Mononuclear cell (primary cell): ENCODE measurements at regions not wholly inside any gene's neighbourhood (a gene's known extent, or its start where the extent isn't known, plus 50 kb on each side); places are given as distances from the start of the nearest gene placed in this dataset.
"Not testable (repeated sequence)": the region's sequence is repeated elsewhere in the genome, so short reads cannot be mapped to it uniquely, and the experiment has no call there.

Experiments
- H3K27me3 ChIP-seq: 2 replicates; pipeline ENCODE4 v1.6.0; 2011; ENCODE audit warnings: low read length, control low read depth; ENCODE audit not compliant: insufficient read depth
- H3K4me1 ChIP-seq: 2 replicates; pipeline ENCODE4 v1.5.1; 2011; ENCODE audit warnings: mild to moderate bottlenecking, low read length, control low read depth; ENCODE audit not compliant: insufficient read depth
- H3K4me3 ChIP-seq: 2 replicates; pipeline ENCODE4 v1.5.1; 2011; ENCODE audit warnings: mild to moderate bottlenecking, low read length, moderate library complexity
- H3K9me3 ChIP-seq: 2 replicates; pipeline ENCODE4 v1.5.1; 2011; ENCODE audit warnings: low read depth, mild to moderate bottlenecking, control low read depth, low read length

GRCh38 chr21:28877318-28877884 lies 115.3 kb downstream of the LTN1 start:
- Histone ChIP-seq H3K9me3 (no peaks in the 10 kb centered on the region), H3K4me3 (no peak overlapping the region), H3K4me1 (no peaks in the 10 kb centered on the region), H3K27me3 (no peaks in the 10 kb centered on the region)

GRCh38 chr21:28875078-28875477 lies 117.6 kb downstream of the LTN1 start:
- Histone ChIP-seq H3K9me3 (no peaks in the 10 kb centered on the region), H3K27me3 (no peaks in the 10 kb centered on the region), H3K4me1 (no peaks in the 10 kb centered on the region), H3K4me3 (no peak overlapping the region)

- Histone ChIP-seq H3K4me1 (no peaks in the 10 kb centered on the region), H3K4me3 (no peak overlapping the region), H3K9me3 (no peaks in the 10 kb centered on the region), H3K27me3 (no peaks in the 10 kb centered on the region)
Measured at GRCh38 chr21:28872218-28872617, 120.5 kb downstream of the LTN1 start.

GRCh38 chr21:28871388-28872010 lies 121.2 kb downstream of the LTN1 start:
- Histone ChIP-seq H3K4me1 (no peaks in the 10 kb centered on the region), H3K4me3 (no peak overlapping the region), H3K27me3 (no peaks in the 10 kb centered on the region), H3K9me3 (no peaks in the 10 kb centered on the region)

- no peaks in the 10 kb centered on the region for H3K9me3 ChIP-seq
- H3K4me1 ChIP-seq = no peaks in the 10 kb centered on the region
- no peak overlapping the region for H3K4me3 ChIP-seq
- no peaks in the 10 kb centered on the region for H3K27me3 ChIP-seq
Measured at GRCh38 chr21:28867401-28867800, 125.3 kb downstream of the LTN1 start.

DNA sequence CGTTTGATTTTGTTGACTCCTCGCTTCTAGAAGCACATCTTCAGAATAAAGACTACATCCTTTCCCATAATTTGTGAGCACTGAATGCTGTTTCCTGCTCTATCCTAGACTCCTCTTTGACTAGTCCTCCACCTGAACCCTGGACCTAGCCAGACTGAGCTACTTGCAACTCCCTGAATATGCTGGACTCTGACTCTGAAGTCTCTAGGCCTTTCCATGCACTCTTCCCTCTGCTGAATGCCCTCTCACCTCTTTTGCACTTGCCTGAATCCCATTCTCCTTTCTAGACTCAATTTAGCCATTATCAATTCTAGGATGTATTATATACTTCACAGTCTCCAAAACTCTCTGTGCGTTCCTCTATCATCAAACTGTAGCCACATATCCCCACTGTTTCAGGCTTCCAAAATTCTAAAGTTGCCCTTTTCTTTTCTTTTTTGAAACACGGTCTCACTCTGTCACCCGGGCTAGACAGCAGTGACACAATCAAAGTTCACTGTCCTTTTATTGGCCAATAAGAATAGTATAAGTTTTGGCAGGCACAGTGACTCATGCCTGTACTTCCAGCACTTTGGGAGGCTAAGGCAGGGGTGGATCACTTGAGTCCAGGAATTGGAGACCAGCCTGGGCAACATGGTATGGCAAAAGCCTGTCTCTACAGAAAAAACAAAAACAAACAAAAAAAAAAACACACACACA lies 127.0 kb downstream of the LTN1 start:
- H3K9me3 ChIP-seq = no peaks in the 10 kb centered on the region
- H3K4me3 ChIP-seq = no peak overlapping the region
- no peaks in the 10 kb centered on the region for H3K4me1 ChIP-seq
- no peaks in the 10 kb centered on the region for H3K27me3 ChIP-seq

DNA sequence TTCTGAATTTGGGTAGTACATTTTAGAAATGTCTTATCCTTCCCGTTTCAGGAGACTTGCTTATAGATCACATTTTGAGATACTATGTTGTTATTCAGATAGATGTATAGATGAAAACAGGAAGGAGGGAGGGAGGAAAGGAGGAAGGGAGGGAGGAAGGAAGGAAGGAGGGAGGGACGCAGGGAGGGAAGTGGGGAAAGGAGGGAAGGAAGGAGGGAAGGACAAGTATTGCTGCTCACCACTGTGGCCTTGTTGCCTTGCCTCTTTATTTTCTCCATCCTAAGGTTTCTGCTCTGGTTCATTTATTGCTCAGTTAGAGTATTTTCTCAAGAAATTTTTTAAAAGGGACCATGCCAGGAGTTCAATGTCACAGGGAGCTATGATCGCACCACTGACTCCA lies 134.3 kb downstream of the LTN1 start:
- Histone ChIP-seq H3K4me1 (no peaks in the 10 kb centered on the region), H3K4me3 (no peak overlapping the region), H3K27me3 (no peaks in the 10 kb centered on the region), H3K9me3 (no peaks in the 10 kb centered on the region)

DNA sequence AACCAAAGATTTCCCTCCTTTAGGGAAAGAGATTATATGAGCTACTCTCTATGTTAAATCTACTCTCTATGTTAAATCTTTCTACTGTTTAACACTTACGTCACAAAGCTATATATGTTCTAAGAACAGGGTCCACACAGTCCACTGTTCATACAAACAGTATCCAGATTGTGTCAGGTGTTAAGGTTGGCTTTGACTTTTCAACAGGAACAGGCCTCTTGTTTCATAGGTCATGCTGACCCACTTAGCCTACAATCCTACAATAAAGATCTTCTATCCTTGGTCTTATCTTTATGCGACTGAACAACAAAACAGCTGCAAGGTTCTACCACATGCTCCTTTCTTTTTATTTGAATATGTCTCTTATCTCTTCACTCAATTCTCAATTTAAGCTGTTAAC lies 134.9 kb downstream of the LTN1 start:
- no peaks in the 10 kb centered on the region for H3K4me1 ChIP-seq
- H3K27me3 ChIP-seq = no peaks in the 10 kb centered on the region
- H3K9me3 ChIP-seq = no peaks in the 10 kb centered on the region
- H3K4me3 ChIP-seq = no peak overlapping the region

GRCh38 chr21:28856588-28857250 lies 136.0 kb downstream of the LTN1 start:
- no peaks in the 10 kb centered on the region for H3K27me3 ChIP-seq
- H3K9me3 ChIP-seq = no peaks in the 10 kb centered on the region
- H3K4me1 ChIP-seq = no peaks in the 10 kb centered on the region
- no peak overlapping the region for H3K4me3 ChIP-seq

GRCh38 chr21:28852706-28853105 lies 140.0 kb downstream of the LTN1 start:
- Histone ChIP-seq H3K4me3 (no peak overlapping the region), H3K4me1 (no peaks in the 10 kb centered on the region), H3K9me3 (no peaks in the 10 kb centered on the region), H3K27me3 (no peaks in the 10 kb centered on the region)

GRCh38 chr21:28851645-28852044 lies 141.0 kb downstream of the LTN1 start:
- Histone ChIP-seq H3K27me3 (no peaks in the 10 kb centered on the region), H3K4me3 (no peak overlapping the region), H3K4me1 (no peaks in the 10 kb centered on the region), H3K9me3 (no peaks in the 10 kb centered on the region)

- not testable (repeated sequence) for H3K9me3 ChIP-seq, H3K27me3 ChIP-seq, H3K4me3 ChIP-seq
- H3K4me1 ChIP-seq = peaks cover 13% of the 10 kb centered on the region
Measured at GRCh38 chr21:28839237-28839636, 153.4 kb downstream of the LTN1 start.

DNA sequence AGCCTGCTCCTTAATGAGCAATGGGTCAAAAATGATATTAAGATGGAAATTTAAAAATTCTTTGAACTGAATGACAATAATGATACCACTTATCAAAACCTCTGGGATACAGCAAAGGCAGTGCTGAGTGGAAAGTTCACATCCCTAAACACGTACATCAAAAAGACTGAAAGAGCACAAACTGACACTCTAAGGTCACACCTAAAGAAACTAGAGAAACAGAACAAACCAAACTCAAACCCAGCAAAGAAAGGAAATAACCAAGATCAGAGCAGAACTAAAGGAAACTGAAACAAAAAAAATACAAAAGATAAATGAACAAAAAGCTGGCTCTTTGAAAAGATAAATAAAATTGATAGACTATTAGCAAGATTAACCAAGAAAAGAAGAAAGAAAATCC lies 155.3 kb downstream of the LTN1 start:
- H3K4me1 ChIP-seq = peaks cover 20% of the 10 kb centered on the region
- not testable (repeated sequence) for H3K27me3 ChIP-seq, H3K4me3 ChIP-seq, H3K9me3 ChIP-seq

- not testable (repeated sequence) for H3K4me3 ChIP-seq, H3K27me3 ChIP-seq, H3K9me3 ChIP-seq
- H3K4me1 ChIP-seq = peaks cover 20% of the 10 kb centered on the region
Measured at GRCh38 chr21:28836588-28836987, 156.1 kb downstream of the LTN1 start.

GRCh38 chr21:28834335-28835238 lies 158.1 kb downstream of the LTN1 start:
- Histone ChIP-seq H3K4me1 (peaks cover 20% of the 10 kb centered on the region), H3K9me3 (no peaks in the 10 kb centered on the region), H3K4me3 (no peak overlapping the region), H3K27me3 (no peaks in the 10 kb centered on the region)
